ENCODE measurements at regions not wholly inside any gene's neighbourhood (a gene's known extent, or its start where the extent isn't known, plus 50 kb on each side); places are given as distances from the start of the nearest gene placed in this dataset.

- ChIA-PET CTCF (interaction anchor here (0.6 to 1.1 kb wide), 3 partner anchors 13 to 212 kb away, joined by 3 read pairs; no protein-coding TSS in a partner anchor), POLR2A (no interaction called here)
- H3K9me2 ChIP-seq: no peaks in the 10 kb centered on the region
- H3K4me2 ChIP-seq: no peak overlapping the region
- no peak overlapping the region for H3K9ac ChIP-seq
- H3K79me2 ChIP-seq (ENCODE audit: insufficient read depth): no peaks in the 10 kb centered on the region
- H3K36me3 ChIP-seq (replicated peaks in 1 of 2; ENCODE audit: control insufficient read depth in 1 of 2, insufficient read depth in 2 of 2, low read length in 1 of 2): no peaks in the 10 kb centered on the region
- no peak overlapping the region for H2AFZ ChIP-seq (ENCODE audit: low read depth)
- TF ChIP-seq EP300 (IDR thresholded peaks at IDR 0.05; ENCODE audit: borderline replicate concordance in 1 of 2, low read depth in 1 of 2, low read length in 1 of 2): no peak
- no peak for TF ChIP-seq ELF1 (IDR thresholded peaks at IDR 0.05)
- TF ChIP-seq MXI1 (IDR thresholded peaks at IDR 0.05; ENCODE audit: low read depth, low read length): no peak
- no peak for TF ChIP-seq NFIC (IDR thresholded peaks at IDR 0.05; ENCODE audit: borderline replicate concordance)
- peak; percentile 17; the same call in 1 of the 2 replicates for TF ChIP-seq CTCF (IDR thresholded peaks at IDR 0.05)
- no peak overlapping the region for H3K4me3 ChIP-seq (ENCODE audit: low read depth in 2 of 2, low read length in 1 of 2)
- H3K9me3 ChIP-seq: no peaks in the 10 kb centered on the region
- DNase-seq: no peak
- H3K27me3 ChIP-seq (ENCODE audit: insufficient read depth): no peaks in the 10 kb centered on the region
- no peaks in the 10 kb centered on the region for H4K20me1 ChIP-seq (ENCODE audit: insufficient read depth)
- no peaks in the 10 kb centered on the region for H3K4me1 ChIP-seq (ENCODE audit: control insufficient read depth in 1 of 2, insufficient read depth in 2 of 2, low read depth in 1 of 2, low read length in 1 of 2)
- H3K27ac ChIP-seq (ENCODE audit: low read depth in 2 of 2, low read length in 1 of 2): no peak overlapping the region
- WGBS (ENCODE audit: low lambda C conversion rate): 24% methylated on average over 2 of the region's 2 CpGs
- no peaks in the 10 kb centered on the region for H3F3A ChIP-seq (replicated peaks; ENCODE audit: insufficient read depth)
Measured at GRCh38 chr13:108086678-108087077, 128.7 kb downstream of the LIG4 start.

GRCh38 chr13:108084840-108085239, 130.5 kb downstream of the LIG4 start:
- no peaks in the 10 kb centered on the region for H3F3A ChIP-seq (replicated peaks; ENCODE audit: insufficient read depth)
- H3K27ac ChIP-seq (ENCODE audit: low read depth in 2 of 2, low read length in 1 of 2): no peak overlapping the region
- H3K9me3 ChIP-seq: no peaks in the 10 kb centered on the region
- no peaks in the 10 kb centered on the region for H3K79me2 ChIP-seq (ENCODE audit: insufficient read depth)
- no peak overlapping the region for H3K9ac ChIP-seq
- WGBS (ENCODE audit: low lambda C conversion rate): 41% methylated on average over 3 of the region's 3 CpGs
- H3K36me3 ChIP-seq (replicated peaks in 1 of 2; ENCODE audit: control insufficient read depth in 1 of 2, insufficient read depth in 2 of 2, low read length in 1 of 2): no peaks in the 10 kb centered on the region
- ChIA-PET POLR2A (no interaction called here), CTCF (interaction anchor here (1.3 kb wide), 1 partner anchor 9 kb away, joined by 3 read pairs; no protein-coding TSS in a partner anchor)
- no peak for DNase-seq
- H4K20me1 ChIP-seq (ENCODE audit: insufficient read depth): no peaks in the 10 kb centered on the region
- H3K27me3 ChIP-seq (ENCODE audit: insufficient read depth): no peaks in the 10 kb centered on the region
- no peak overlapping the region for H2AFZ ChIP-seq (ENCODE audit: low read depth)
- H3K4me2 ChIP-seq: no peak overlapping the region
- H3K4me3 ChIP-seq (ENCODE audit: low read depth in 2 of 2, low read length in 1 of 2): no peak overlapping the region
- no peaks in the 10 kb centered on the region for H3K9me2 ChIP-seq
- H3K4me1 ChIP-seq (ENCODE audit: control insufficient read depth in 1 of 2, insufficient read depth in 2 of 2, low read depth in 1 of 2, low read length in 1 of 2): no peaks in the 10 kb centered on the region
- no peak for TF ChIP-seq REST (IDR thresholded peaks at IDR 0.05; ENCODE audit: low read depth, low read length)
- TF ChIP-seq FOXJ3 (CRISPR knock-in tag; IDR thresholded peaks at IDR 0.05): no peak
- no peak for TF ChIP-seq NRF1 (IDR thresholded peaks at IDR 0.05; ENCODE audit: low read depth, low read length)
- no peak for TF ChIP-seq GATA2 (CRISPR knock-in tag; IDR thresholded peaks at IDR 0.05)
- TF ChIP-seq TEAD4 (IDR thresholded peaks at IDR 0.05; ENCODE audit: borderline replicate concordance, insufficient read depth): no peak
- no peak for TF ChIP-seq GABPA (IDR thresholded peaks at IDR 0.05; ENCODE audit: low read depth)
- TF ChIP-seq RAD21 (IDR thresholded peaks at IDR 0.05; ENCODE audit: low read length): no peak
- TF ChIP-seq USF2 (IDR thresholded peaks at IDR 0.05; ENCODE audit: borderline replicate concordance, low read depth, low read length): no peak
- no peak for TF ChIP-seq NFIC (IDR thresholded peaks at IDR 0.05; ENCODE audit: borderline replicate concordance)
- TF ChIP-seq MAX (IDR thresholded peaks at IDR 0.05; ENCODE audit: low read depth): no peak
- TF ChIP-seq JUND (IDR thresholded peaks at IDR 0.05): no peak
- no peak for TF ChIP-seq ZBTB33 (IDR thresholded peaks at IDR 0.05; ENCODE audit: borderline replicate concordance, low read depth)
- no peak for TF ChIP-seq YY1 (IDR thresholded peaks at IDR 0.05; ENCODE audit: low read depth)
- TF ChIP-seq RXRA (IDR thresholded peaks at IDR 0.05; ENCODE audit: borderline replicate concordance, low read depth): no peak
- no peak for TF ChIP-seq FOSL2 (IDR thresholded peaks at IDR 0.05; ENCODE audit: borderline replicate concordance, low read depth)
- TF ChIP-seq CHD2 (IDR thresholded peaks at IDR 0.05; ENCODE audit: low read length, partially characterized antibody): no peak
- TF ChIP-seq RFX5 (IDR thresholded peaks at IDR 0.05; ENCODE audit: low read length): no peak
- TF ChIP-seq MEF2A (IDR thresholded peaks at IDR 0.05; ENCODE audit: borderline replicate concordance, low read depth): no peak
